Loucy (cell line): ENCODE measurements at regions not wholly inside any gene's neighbourhood (a gene's known extent, or its start where the extent isn't known, plus 50 kb on each side); places are given as distances from the start of the nearest gene placed in this dataset.

Source experiments
- H2AFZ ChIP-seq: fragments of 200-600 bp; sonication (generic); 2 replicates; pipeline ENCODE4 v1.6.0; 2016; ENCODE audit warnings: antibody characterized with exemption, mild to moderate bottlenecking, low read length, moderate library complexity
- H3F3A ChIP-seq: fragments of 200-600 bp; 2 replicates; pipeline ENCODE4 v1.6.0; 2016; ENCODE audit warnings: antibody characterized with exemption, low read depth, mild to moderate bottlenecking
- H3K27me3 ChIP-seq: fragments of 200-600 bp; sonication (generic); 2 replicates; pipeline ENCODE4 v1.6.1; 2014; ENCODE audit warnings: low read length, mild to moderate bottlenecking; ENCODE audit not compliant: insufficient read depth, poor library complexity, severe bottlenecking
- H3K36me3 ChIP-seq: fragments of 200-600 bp; sonication (generic); 2 replicates; pipeline ENCODE4 v1.6.1; 2016; ENCODE audit warnings: low read length; ENCODE audit not compliant: insufficient read depth
- H3K4me1 ChIP-seq: fragments of 200-600 bp; sonication (generic); 2 replicates; pipeline ENCODE4 v1.5.1; 2014; ENCODE audit warnings: low read length, mild to moderate bottlenecking; ENCODE audit not compliant: insufficient read depth, poor library complexity, severe bottlenecking
- H3K4me2 ChIP-seq: fragments of 200-600 bp; sonication (generic); 2 replicates; pipeline ENCODE4 v1.6.0; 2014; ENCODE audit warnings: antibody characterized with exemption, low read length, low read depth, mild to moderate bottlenecking; ENCODE audit not compliant: poor library complexity, severe bottlenecking
- H3K4me3 ChIP-seq: fragments of 200-600 bp; sonication (generic); 2 replicates; pipeline ENCODE4 v1.5.1; 2014; ENCODE audit warnings: low read length, mild to moderate bottlenecking, mixed read lengths; ENCODE audit not compliant: poor library complexity, severe bottlenecking
- H3K79me2 ChIP-seq: fragments of 200-600 bp; sonication (generic); 2 replicates; pipeline ENCODE4 v1.6.1; 2014; ENCODE audit warnings: low read length; ENCODE audit not compliant: insufficient read depth
- H3K9ac ChIP-seq: fragments of 200-600 bp; sonication (generic); 2 replicates; pipeline ENCODE4 v1.6.0; 2014; ENCODE audit warnings: mild to moderate bottlenecking, low read depth, low read length, moderate library complexity; ENCODE audit not compliant: poor library complexity, severe bottlenecking
- H3K9me2 ChIP-seq: fragments of 200-600 bp; sonication (generic); replicated peaks from 2 replicates; pipeline ENCODE4 v1.6.1; 2016; ENCODE audit warnings: low read depth, low read length, mixed read lengths
- H3K9me3 ChIP-seq: fragments of 200-600 bp; sonication (generic); 2 replicates; pipeline ENCODE4 v1.6.1; 2014; ENCODE audit warnings: mild to moderate bottlenecking, antibody characterized with exemption, low read length, low read depth; ENCODE audit not compliant: insufficient read depth
- H4K20me1 ChIP-seq: fragments of 200-600 bp; sonication (generic); 2 replicates; pipeline ENCODE4 v1.6.0; 2014; ENCODE audit warnings: antibody characterized with exemption, low read length, mild to moderate bottlenecking; ENCODE audit not compliant: insufficient read depth, poor library complexity, severe bottlenecking
- EZH2phosphoT487 ChIP-seq: fragments of 200-600 bp; IDR thresholded peaks from 2 replicates; pipeline ENCODE4 v1.6.1; 2018; ENCODE audit warnings: antibody characterized with exemption, mild to moderate bottlenecking, moderate library complexity, borderline replicate concordance
- TF ChIP-seq, protein P1 (sequence below): fragments of 200-600 bp; sonication (generic); conservative IDR thresholded peaks from 2 replicates; pipeline ENCODE4 v1.5.1; 2014; ENCODE audit warnings: mild to moderate bottlenecking, antibody characterized with exemption, low read length

DNA sequence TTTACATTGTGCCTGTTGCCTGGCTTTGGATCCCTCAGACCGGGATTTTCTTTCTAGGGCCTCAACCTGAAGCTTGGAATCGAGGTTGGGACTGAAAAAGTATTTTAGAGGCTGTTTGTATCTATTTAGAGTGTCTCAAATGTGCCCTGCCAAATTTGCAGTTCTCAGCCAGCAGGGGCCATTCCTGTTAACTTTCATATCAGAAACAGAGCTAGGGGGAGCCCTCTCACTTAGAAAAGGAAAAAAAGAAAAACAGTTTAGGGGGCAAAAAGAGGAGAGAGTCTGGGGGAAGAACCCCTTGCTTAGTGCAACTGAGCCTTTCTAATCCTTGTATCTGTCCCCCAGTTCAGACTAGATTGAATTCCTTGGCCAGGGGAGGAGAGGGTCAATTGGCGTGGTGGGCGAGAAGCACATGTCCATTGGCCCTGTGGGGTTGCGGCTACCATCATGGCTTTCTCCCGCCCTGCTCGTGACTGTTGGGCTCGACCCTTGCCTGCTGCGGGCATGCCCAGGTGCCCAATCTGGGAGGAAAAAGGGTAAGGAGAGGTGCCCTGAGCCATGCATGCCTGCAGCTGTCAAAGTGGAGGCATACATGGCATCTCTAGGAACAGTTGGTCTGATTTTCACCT, 101.6 kb downstream of the CFAP44 start:
- H4K20me1 ChIP-seq = no peaks in the 10 kb centered on the region
- H3K4me1 ChIP-seq = no peaks in the 10 kb centered on the region
- no peak overlapping the region for H3K9ac ChIP-seq
- no peak overlapping the region for H3K4me3 ChIP-seq
- no peaks in the 10 kb centered on the region for H3K9me3 ChIP-seq
- peak overlapping the region; percentile 30 for H2AFZ ChIP-seq
- no peaks in the 10 kb centered on the region for H3K36me3 ChIP-seq
- H3K79me2 ChIP-seq = no peaks in the 10 kb centered on the region
- TF ChIP-seq, protein P1, sequence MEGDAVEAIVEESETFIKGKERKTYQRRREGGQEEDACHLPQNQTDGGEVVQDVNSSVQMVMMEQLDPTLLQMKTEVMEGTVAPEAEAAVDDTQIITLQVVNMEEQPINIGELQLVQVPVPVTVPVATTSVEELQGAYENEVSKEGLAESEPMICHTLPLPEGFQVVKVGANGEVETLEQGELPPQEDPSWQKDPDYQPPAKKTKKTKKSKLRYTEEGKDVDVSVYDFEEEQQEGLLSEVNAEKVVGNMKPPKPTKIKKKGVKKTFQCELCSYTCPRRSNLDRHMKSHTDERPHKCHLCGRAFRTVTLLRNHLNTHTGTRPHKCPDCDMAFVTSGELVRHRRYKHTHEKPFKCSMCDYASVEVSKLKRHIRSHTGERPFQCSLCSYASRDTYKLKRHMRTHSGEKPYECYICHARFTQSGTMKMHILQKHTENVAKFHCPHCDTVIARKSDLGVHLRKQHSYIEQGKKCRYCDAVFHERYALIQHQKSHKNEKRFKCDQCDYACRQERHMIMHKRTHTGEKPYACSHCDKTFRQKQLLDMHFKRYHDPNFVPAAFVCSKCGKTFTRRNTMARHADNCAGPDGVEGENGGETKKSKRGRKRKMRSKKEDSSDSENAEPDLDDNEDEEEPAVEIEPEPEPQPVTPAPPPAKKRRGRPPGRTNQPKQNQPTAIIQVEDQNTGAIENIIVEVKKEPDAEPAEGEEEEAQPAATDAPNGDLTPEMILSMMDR = peak; percentile 68
- TF ChIP-seq EZH2phosphoT487 = no peak
- H3K9me2 ChIP-seq = no peaks in the 10 kb centered on the region
- H3F3A ChIP-seq = no peaks in the 10 kb centered on the region
- no peaks in the 10 kb centered on the region for H3K27me3 ChIP-seq
- H3K4me2 ChIP-seq = no peak overlapping the region
